NCI-H1436 treated with DMSO at 0.1 percent for 48 hours (cell line): ENCODE measurements at regions not wholly inside any gene's neighbourhood (a gene's known extent, or its start where the extent isn't known, plus 50 kb on each side); places are given as distances from the start of the nearest gene placed in this dataset.

Experiments used
- DNase-seq: peaks from one replicate; lab custom pipeline; 2025; lab: John Stamatoyannopoulos, UW

DNA sequence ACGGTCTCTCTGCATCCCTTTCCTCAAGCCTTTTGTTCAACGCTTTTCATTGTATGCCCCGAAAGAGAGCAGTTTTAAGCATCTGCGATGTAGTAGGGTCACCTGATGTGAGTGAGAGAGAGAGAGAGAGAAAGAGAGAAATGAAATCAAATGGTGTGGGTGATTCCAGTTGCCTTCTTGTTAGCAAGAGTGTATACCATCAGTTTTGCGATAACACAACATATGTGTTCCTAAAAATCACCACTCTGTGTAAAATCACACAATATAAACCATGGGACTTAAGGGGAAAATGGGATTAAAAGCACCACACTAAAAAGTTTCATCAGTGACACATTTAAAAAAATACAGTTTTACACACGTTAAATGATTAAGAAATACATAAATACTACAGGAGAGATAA lies 1102.7 kb upstream of the EEF2KMT start:
- no peak for DNase-seq

DNA sequence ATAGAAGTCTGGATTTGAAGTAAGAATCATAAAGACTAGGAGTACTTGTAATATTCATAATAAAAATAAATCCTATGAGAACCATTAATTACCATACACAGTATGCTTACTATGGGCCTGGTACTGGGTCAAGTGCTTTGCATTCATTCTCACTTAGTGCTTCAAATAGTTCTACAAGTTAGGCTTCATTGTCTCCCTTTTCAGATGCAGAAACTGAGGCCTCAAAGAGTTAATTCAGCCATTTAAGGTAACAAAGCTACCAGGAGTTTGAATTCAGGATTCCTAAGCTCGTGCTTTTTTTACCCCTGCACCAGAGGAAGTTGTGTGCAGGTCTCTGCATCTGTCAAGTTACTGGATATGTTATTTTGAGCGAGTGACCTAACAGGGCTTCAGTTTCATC lies 1098.4 kb upstream of the EEF2KMT start:
- no peak for DNase-seq

- no peak for DNase-seq
Measured at GRCh38 chr16:6193718-6194117, 1096.1 kb upstream of the EEF2KMT start.

GRCh38 chr16:6192984-6193383 lies 1095.4 kb upstream of the EEF2KMT start:
- no peak for DNase-seq

DNA sequence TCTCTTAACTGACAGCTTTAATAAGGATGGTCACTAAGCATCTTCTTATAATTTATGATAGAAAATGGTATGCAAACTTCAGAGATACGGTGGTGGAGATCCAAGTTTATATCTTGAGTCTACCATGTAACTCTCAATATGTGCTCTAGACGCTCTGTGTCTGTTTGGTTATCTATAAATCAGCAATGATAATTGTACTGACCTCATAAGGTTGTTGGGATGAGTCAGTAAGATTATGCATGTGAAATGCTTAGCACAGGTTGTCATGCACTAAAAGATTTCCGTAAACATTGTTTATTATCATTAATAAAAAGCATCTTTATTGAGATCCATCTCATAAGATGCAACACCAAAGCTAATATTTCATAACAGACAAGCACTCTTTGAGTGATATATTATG lies 1094.9 kb upstream of the EEF2KMT start:
- no peak for DNase-seq

- DNase-seq = no peak
Measured at GRCh38 chr16:6190776-6191175, 1093.2 kb upstream of the EEF2KMT start.

DNA sequence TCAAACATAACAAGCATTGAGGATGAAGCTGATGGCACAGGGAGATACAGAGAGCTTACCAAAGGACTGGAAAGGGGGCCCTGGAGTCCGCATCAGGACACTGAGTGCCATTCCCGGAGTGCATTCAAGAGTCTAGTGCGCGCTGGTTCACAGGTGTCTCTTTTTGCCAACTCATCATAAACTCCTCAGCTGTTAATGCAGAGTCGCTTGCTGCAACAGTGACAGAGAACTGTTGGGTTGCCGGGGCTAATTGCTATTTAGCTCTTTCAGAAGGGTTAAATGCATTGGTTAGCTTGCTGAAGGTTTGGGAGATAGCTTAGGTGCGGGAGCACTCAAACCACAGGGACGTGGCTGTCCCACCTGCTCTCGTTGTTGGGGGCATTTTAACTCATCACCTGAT lies 1091.6 kb upstream of the EEF2KMT start:
- DNase-seq = no peak

DNA sequence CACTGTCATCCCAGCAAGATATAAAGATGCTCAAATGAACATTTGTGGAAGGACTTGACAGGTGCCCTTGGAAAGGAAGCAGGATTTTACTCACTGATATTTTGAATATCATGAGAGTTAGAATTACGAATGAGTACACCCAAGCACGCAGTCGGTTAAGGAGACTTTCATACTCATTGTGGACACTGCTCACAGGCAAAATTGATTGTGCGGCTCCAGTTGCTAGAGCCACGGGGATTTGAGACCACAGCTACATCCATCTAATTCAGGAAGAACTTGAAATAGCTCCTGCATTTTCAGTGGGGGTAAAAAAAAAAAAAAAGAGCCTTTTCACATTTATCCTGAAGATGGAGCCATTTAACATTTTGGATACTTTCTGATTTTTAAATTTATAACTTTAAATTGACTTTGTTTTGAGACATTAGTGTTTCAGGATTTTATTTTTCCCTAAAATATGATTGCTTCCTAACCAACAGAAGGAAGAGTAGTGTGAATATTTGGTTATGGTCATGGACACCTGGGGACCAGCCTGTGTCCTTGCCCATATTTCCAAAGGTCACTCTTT lies 1080.1 kb upstream of the EEF2KMT start:
- DNase-seq = no peak

DNA sequence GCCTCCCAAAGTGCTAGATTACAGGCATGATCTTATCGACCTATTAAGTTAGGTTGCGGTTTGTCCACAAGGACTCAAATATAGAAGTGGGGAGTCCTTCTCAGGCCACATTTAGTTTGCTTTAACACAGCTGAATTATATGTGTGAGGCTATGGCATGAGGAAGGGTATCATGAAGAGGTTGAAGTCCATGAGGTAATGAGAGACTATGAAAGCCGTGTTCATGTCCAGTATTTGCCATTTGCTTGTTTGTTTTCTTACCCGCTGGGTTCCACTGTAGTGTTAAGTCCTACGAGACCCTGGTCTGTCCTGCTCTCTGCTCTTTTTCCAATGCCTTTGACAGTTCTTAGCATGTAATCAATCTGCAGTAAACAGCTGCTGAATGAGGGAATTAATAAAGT lies 1072.4 kb upstream of the EEF2KMT start:
- DNase-seq = no peak

DNA sequence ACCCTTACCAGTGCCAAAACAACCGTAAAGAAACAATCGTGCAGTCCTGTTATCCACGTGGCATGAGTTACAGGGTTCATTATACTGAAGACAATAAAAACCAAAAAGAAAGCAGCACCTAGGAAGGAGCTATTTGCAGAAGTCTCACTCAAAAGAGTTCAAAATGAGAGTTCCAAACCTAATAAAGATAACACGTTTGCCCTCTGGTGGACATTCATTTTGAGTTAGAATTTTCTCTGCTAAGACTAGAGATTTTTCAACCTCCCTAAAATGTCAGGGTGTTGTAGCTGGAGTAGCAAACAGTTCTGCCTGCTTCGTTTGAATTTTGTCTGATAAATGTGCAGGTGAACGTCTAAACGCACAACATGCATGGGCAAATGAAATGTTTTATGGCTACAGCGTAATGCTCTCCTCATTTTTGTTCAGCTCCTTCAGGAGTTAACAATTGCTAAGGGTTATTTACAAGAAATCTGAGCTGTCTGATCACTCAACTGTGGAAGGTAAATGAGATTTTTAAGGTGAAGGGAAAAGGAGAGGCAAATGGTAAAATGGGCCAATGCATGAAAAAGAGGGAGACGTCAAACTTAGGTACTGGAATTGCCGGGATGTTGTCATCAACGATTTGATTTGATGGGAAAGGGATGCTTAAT lies 1067.9 kb upstream of the EEF2KMT start:
- no peak for DNase-seq

DNA sequence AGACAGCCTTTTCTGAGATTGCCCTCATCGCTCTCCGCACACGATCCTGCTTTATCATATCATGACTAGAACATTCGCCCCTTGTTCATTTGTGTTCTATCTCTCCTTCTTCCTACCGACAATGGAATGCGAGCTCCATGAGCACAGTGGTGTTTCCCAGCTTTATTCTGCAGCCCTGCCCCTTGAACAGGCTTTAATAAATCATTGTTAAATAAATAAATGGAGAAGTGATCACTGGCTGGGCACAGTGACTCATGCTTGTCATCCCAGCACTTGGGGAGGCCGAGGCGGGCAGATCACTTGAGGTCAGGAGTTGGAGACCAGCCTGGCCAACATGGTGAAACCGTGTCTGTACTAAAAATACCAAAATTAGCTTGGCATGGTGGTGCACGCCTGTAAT lies 1063.3 kb upstream of the EEF2KMT start:
- no peak for DNase-seq

DNA sequence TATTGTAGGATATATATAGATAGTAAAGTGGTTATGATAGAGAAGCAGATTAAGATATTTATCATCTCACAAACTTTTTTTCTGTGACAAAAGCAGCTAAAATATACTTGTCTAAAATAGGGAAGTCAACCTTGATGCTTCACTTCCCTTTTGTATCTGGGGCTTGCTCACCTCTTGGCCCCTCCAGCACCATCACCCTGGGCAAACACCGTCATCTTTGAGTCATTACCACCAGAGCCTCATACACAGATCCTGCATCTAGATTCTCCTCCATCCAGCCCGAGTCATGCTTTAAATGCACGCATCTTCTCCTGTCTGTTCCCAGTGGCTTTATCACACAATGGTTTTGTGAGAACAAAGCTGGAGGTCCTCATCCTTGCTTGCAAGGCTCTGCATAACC lies 1062.7 kb upstream of the EEF2KMT start:
- no peak for DNase-seq

DNA sequence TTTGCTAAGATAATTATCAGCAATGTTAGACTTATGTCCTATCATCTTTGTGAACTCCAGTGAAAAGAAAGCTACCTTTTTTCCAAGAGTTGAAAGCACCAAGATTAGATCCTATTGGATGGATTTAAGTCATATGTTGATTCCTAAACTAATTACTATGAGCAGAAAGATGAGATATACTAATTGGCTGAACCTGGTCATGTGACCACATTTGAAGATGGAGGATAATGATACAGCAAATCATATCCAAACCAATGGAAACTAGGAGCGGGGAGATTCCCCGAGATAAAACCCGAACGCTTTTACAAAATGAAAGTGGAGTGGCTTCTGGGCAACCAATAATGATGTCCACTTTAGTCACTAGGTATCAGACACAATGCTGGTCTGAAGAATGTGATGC lies 1060.2 kb upstream of the EEF2KMT start:
- DNase-seq = no peak

GRCh38 chr16:6155271-6155670 lies 1057.7 kb upstream of the EEF2KMT start:
- DNase-seq = no peak

DNA sequence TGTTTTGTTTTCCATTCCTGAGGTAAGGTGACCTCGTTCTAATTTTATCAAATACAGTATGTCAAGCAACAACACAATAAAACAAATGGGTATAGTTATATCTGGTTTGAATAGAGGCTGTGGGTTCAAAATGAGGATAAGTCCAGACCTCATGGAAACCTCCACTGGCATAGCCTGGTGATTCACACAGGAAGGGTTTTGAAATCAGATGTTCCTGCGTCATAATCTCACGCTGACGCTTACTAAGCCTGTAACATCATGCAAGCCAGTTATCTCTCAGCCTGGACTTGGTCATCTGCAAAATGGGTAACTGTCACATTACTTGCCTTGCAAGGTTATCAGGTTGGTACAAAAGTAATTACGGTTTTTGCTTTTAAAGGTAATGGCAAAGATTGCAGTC lies 1056.3 kb upstream of the EEF2KMT start:
- DNase-seq = no peak

DNA sequence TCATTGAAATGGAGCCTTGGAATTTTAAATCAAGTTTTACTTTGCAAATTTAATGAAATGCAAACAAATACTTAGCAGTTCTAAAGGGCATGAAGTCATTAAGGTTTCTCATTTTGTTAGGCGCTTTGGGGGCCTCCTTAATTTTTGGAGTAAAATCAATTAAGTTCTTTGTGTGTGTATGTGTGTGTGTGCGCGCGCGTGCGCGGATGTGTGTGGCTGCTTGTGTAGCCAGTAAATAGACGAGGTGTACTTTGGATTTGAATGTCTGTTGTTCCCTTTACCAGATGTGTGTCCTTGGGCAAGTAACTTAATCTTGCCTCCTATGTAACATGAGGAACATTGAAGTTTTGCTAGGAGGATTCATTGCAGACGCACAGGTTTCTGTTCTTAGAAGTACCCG lies 1051.4 kb upstream of the EEF2KMT start:
- DNase-seq = no peak

DNA sequence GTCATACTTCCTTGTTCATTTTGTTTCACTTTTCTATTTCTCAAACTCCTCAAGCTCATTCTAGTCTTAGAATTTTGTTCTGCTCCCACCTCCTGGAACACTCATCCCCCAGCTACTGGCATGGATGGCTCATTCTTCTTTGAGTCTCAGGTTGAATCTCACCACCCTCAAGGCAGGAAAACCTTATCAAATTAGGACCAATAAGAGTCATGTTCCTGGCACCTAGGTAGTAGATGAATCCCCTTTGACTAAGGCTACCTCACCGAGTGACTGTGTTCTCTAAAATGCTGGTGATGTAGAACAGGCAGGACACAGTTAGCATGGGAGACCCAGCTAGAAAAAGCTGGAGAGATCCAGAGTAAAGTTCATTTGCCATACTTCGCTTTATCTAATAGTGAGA lies 1050.8 kb upstream of the EEF2KMT start:
- no peak for DNase-seq

- no peak for DNase-seq
Measured at GRCh38 chr16:6146874-6147425, 1049.4 kb upstream of the EEF2KMT start.

- DNase-seq = no peak
Measured at GRCh38 chr16:6146356-6146755, 1048.8 kb upstream of the EEF2KMT start.

GRCh38 chr16:6144463-6144862 lies 1046.9 kb upstream of the EEF2KMT start:
- no peak for DNase-seq

DNA sequence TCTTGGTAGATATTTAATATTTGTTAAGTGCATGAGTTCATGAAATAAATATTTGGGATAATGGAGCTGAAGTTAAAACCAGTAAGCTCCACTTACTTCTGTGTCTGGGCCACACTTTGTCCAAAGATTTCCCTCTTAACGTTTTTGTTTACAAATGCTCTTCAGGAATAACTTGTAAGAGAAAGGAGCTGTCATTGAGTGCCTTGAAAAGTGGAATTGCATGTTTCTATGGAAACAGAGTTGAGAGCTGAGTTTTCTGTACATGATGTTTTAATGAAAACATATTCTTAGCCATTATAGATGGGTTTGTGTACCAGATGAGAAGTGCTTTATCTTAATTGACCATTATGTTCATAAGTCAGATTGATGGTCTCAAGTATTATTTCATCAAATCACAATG lies 1045.4 kb upstream of the EEF2KMT start:
- no peak for DNase-seq

GRCh38 chr16:6133009-6133557 lies 1035.5 kb upstream of the EEF2KMT start:
- DNase-seq = no peak

DNA sequence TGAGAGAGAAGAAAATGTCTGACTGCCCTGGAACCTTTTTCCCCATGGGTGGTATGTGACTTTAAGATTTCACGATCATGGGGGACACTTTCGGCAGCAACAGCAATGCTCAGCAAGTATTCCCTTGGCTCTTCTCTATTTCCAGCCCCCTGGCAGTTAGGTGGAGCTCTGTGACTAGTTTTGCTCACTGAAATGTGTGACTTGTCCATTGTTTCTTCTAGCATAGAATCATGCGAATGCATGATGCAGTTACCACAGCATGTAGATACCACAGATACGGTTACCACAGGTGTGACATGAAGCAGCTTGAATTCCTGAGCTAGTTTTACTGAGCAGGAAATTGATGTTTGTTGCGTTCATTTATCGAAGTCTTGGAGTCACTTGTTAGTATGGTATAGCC lies 1034.5 kb upstream of the EEF2KMT start:
- DNase-seq = no peak

- no peak for DNase-seq
Measured at GRCh38 chr16:6131526-6132050, 1034.0 kb upstream of the EEF2KMT start.
